ENCODE measurements at regions not wholly inside any gene's neighbourhood (a gene's known extent, or its start where the extent isn't known, plus 50 kb on each side); places are given as distances from the start of the nearest gene placed in this dataset.

DNA sequence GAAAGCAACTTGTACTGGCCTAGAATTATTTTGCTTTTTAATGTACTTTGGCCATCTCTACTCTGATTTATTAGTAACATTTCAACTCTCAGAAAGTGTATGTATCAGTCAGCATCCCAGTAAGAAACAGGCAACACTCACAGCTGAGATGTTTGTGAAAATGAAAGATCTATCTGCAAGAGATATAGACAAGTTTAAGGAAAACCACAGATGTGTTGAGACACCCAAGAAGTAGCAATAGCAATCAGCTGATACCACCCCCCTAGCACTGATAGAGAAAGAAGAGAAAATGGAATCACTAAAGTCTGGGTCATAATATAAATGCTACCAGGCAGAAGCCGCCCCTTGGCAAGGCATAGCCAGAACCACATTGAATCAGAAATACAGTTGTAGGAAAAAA is 372.0 kb downstream of the ARAP2 start:
- ATAC-seq (ENCODE audit: poor library complexity) (no peak), DNase-seq (no peak)
- TF ChIP-seq, protein P1, sequence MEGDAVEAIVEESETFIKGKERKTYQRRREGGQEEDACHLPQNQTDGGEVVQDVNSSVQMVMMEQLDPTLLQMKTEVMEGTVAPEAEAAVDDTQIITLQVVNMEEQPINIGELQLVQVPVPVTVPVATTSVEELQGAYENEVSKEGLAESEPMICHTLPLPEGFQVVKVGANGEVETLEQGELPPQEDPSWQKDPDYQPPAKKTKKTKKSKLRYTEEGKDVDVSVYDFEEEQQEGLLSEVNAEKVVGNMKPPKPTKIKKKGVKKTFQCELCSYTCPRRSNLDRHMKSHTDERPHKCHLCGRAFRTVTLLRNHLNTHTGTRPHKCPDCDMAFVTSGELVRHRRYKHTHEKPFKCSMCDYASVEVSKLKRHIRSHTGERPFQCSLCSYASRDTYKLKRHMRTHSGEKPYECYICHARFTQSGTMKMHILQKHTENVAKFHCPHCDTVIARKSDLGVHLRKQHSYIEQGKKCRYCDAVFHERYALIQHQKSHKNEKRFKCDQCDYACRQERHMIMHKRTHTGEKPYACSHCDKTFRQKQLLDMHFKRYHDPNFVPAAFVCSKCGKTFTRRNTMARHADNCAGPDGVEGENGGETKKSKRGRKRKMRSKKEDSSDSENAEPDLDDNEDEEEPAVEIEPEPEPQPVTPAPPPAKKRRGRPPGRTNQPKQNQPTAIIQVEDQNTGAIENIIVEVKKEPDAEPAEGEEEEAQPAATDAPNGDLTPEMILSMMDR (IDR thresholded peaks at IDR 0.05): no peak
- ChIA-PET POLR2A (no interaction called here), CTCF (no interaction called here)
- no peaks in the 10 kb centered on the region for H3K36me3 ChIP-seq (ENCODE audit: insufficient read depth, low read length)
- H3K9me3 Mint-ChIP-seq: no peaks in the 10 kb centered on the region
- H3K27ac Mint-ChIP-seq: no peak overlapping the region
- no peaks in the 10 kb centered on the region for H3K4me1 Mint-ChIP-seq (ENCODE audit: low read depth)
- no peak overlapping the region for H3K4me3 ChIP-seq (ENCODE audit: low read length)
- no peak overlapping the region for H3K4me3 Mint-ChIP-seq
- no peaks in the 10 kb centered on the region for H3K36me3 Mint-ChIP-seq (ENCODE audit: low read depth)
- no peaks in the 10 kb centered on the region for H3K27me3 ChIP-seq (ENCODE audit: control insufficient read depth in 1 of 2, insufficient read depth in 2 of 2, low read length in 2 of 2)
- H3K4me1 ChIP-seq (ENCODE audit: insufficient read depth, low read length): no peaks in the 10 kb centered on the region
- H3K27ac ChIP-seq (ENCODE audit: low read depth in 1 of 2, low read length in 2 of 2): no peak overlapping the region
- no peaks in the 10 kb centered on the region for H3K9me3 ChIP-seq (ENCODE audit: control insufficient read depth in 1 of 2, insufficient read depth in 1 of 2, low read length in 2 of 2)
- intact Hi-C loops (cut with DNase I, micrococcal nuclease): no loop called here
- peaks cover 9% of the 10 kb centered on the region for H3K27me3 Mint-ChIP-seq

DNA sequence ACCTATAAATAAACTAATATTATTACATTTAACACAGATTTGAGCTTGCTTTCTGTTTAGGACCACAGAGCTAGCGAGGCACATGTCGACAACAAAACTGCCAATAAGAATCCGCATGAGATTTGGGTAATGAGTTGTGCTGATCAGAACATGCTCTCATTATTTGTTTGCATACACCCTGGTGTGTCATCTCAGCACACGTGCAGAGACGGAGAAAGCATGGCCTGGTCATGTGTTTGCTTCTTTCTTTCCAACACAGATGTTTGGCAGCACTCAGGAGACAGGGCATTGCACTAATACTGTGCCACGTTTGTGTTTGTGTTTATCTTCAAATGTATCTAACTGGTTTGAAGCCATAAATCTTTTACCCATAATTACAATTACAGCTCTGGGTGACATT is 364.8 kb downstream of the ARAP2 start:
- no peak overlapping the region for H3K4me3 Mint-ChIP-seq
- DNase-seq (no peak), ATAC-seq (ENCODE audit: poor library complexity) (no peak)
- CTCF ChIA-PET: interaction anchor here (0.7 kb wide), 1 partner anchor 9 kb away, joined by 3 read pairs; no protein-coding TSS in a partner anchor
- no peaks in the 10 kb centered on the region for H3K9me3 Mint-ChIP-seq
- H3K27me3 Mint-ChIP-seq: peaks cover 19% of the 10 kb centered on the region
- Histone ChIP-seq H3K36me3 (ENCODE audit: insufficient read depth, low read length) (no peaks in the 10 kb centered on the region), H3K4me3 (ENCODE audit: low read length) (no peak overlapping the region), H3K27me3 (ENCODE audit: control insufficient read depth in 1 of 2, insufficient read depth in 2 of 2, low read length in 2 of 2) (no peaks in the 10 kb centered on the region), H3K27ac (ENCODE audit: low read depth in 1 of 2, low read length in 2 of 2) (no peak overlapping the region), H3K4me1 (ENCODE audit: insufficient read depth, low read length) (no peaks in the 10 kb centered on the region), H3K9me3 (ENCODE audit: control insufficient read depth in 1 of 2, insufficient read depth in 1 of 2, low read length in 2 of 2) (no peaks in the 10 kb centered on the region)
- no peak overlapping the region for H3K27ac Mint-ChIP-seq
- intact Hi-C loops (cut with DNase I, micrococcal nuclease): no loop called here
- TF ChIP-seq, protein P1 (IDR thresholded peaks at IDR 0.05): no peak
- POLR2A ChIA-PET: no interaction called here
- no peaks in the 10 kb centered on the region for H3K36me3 Mint-ChIP-seq (ENCODE audit: low read depth)
- no peaks in the 10 kb centered on the region for H3K4me1 Mint-ChIP-seq (ENCODE audit: low read depth)

DNA sequence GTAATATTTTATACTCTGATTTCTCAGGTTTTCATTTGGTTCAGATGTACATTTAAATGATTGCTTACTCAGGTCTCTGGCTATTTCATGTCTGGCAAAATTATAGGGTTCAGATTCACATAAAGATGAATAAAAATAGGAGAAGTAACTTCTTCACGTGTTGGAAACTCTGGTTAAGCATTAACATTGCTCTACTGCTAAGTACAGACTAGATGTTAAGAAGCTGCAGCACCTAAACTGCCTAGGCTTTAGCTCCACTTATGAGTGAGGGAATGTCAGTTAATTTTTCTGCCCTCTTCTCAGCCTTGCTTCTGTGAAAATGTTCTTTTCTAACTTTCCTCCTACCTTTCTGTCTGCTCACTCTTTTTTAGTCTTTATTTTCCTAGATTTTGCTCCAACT is 361.2 kb downstream of the ARAP2 start:
- peaks cover 5% of the 10 kb centered on the region for H3K27me3 Mint-ChIP-seq
- Histone ChIP-seq H3K9me3 (ENCODE audit: control insufficient read depth in 1 of 2, insufficient read depth in 1 of 2, low read length in 2 of 2) (no peaks in the 10 kb centered on the region), H3K4me3 (ENCODE audit: low read length) (no peak overlapping the region), H3K27ac (ENCODE audit: low read depth in 1 of 2, low read length in 2 of 2) (no peak overlapping the region), H3K27me3 (ENCODE audit: control insufficient read depth in 1 of 2, insufficient read depth in 2 of 2, low read length in 2 of 2) (no peaks in the 10 kb centered on the region), H3K36me3 (ENCODE audit: insufficient read depth, low read length) (no peaks in the 10 kb centered on the region), H3K4me1 (ENCODE audit: insufficient read depth, low read length) (no peaks in the 10 kb centered on the region)
- TF ChIP-seq, protein P1 (IDR thresholded peaks at IDR 0.05): no peak
- ATAC-seq (ENCODE audit: poor library complexity) (no peak), DNase-seq (no peak)
- H3K27ac Mint-ChIP-seq: no peak overlapping the region
- POLR2A ChIA-PET: no interaction called here
- CTCF ChIA-PET: no interaction called here
- H3K9me3 Mint-ChIP-seq: no peaks in the 10 kb centered on the region
- no peaks in the 10 kb centered on the region for H3K4me1 Mint-ChIP-seq (ENCODE audit: low read depth)
- no peak overlapping the region for H3K4me3 Mint-ChIP-seq
- no peaks in the 10 kb centered on the region for H3K36me3 Mint-ChIP-seq (ENCODE audit: low read depth)
- intact Hi-C loops (cut with DNase I, micrococcal nuclease): no loop called here
